Endothelial cell (in vitro differentiated cells): ENCODE measurements at regions not wholly inside any gene's neighbourhood (a gene's known extent, or its start where the extent isn't known, plus 50 kb on each side); places are given as distances from the start of the nearest gene placed in this dataset.

ENCODE experiments used
- DNase-seq: peaks from one replicate; pipeline ENCODE4 v3.0.0; 2021; ENCODE audit warnings: low spot score
- H3K27ac Mint-ChIP-seq: one replicate; pipeline ENCODE4 v1.8.0; 2021; ENCODE audit warnings: mixed read lengths, inconsistent platforms; ENCODE audit not compliant: unreplicated experiment
- H3K27me3 Mint-ChIP-seq: one replicate; pipeline ENCODE4 v1.8.0; 2021; ENCODE audit warnings: mild to moderate bottlenecking, moderate library complexity, mixed read lengths, inconsistent platforms; ENCODE audit not compliant: unreplicated experiment
- H3K36me3 Mint-ChIP-seq: one replicate; pipeline ENCODE4 v1.8.0; 2021; ENCODE audit warnings: mild to moderate bottlenecking, low read depth, mixed read lengths, inconsistent platforms; ENCODE audit not compliant: unreplicated experiment
- H3K4me1 Mint-ChIP-seq: one replicate; pipeline ENCODE4 v1.8.0; 2021; ENCODE audit warnings: mild to moderate bottlenecking, mixed read lengths, inconsistent platforms; ENCODE audit not compliant: unreplicated experiment
- H3K4me3 Mint-ChIP-seq: one replicate; pipeline ENCODE4 v1.8.0; 2021; ENCODE audit warnings: mild to moderate bottlenecking, mixed read lengths, inconsistent platforms; ENCODE audit not compliant: unreplicated experiment
- H3K9me3 Mint-ChIP-seq: one replicate; pipeline ENCODE4 v1.8.0; 2021; ENCODE audit warnings: mixed read lengths, inconsistent platforms; ENCODE audit not compliant: unreplicated experiment
- TF ChIP-seq, protein P1 (sequence below): fragments of 200-600 bp; sonication (generic); IDR thresholded peaks from one replicate; pipeline ENCODE4 v1.5.0; 2021; ENCODE audit warnings: antibody characterized with exemption; ENCODE audit not compliant: unreplicated experiment

DNA sequence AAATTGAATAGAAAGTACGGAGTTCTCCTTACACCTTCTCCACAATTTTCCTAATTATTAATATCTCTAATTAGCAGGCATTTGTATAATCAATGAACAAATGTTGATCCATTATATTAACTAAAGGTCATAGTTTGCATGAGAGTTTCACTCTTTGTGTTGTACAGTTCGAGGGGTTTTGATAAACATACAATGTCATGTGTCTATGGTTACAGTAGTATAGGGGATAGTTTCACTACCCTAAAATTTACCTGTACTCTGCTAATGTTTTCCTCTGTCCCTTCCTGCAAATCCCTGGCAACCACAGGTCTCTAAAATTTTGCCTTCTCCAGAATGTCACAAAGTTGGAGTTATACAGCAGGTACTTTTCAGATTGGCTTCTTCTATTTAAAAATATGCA lies 1199.8 kb upstream of the GJE1 start:
- DNase-seq = no peak
- Mint-ChIP-seq H3K4me1 (no peaks in the 10 kb centered on the region), H3K27me3 (no peaks in the 10 kb centered on the region), H3K27ac (no peak overlapping the region), H3K36me3 (no peaks in the 10 kb centered on the region), H3K9me3 (no peaks in the 10 kb centered on the region), H3K4me3 (no peak overlapping the region)
- TF ChIP-seq, protein P1, sequence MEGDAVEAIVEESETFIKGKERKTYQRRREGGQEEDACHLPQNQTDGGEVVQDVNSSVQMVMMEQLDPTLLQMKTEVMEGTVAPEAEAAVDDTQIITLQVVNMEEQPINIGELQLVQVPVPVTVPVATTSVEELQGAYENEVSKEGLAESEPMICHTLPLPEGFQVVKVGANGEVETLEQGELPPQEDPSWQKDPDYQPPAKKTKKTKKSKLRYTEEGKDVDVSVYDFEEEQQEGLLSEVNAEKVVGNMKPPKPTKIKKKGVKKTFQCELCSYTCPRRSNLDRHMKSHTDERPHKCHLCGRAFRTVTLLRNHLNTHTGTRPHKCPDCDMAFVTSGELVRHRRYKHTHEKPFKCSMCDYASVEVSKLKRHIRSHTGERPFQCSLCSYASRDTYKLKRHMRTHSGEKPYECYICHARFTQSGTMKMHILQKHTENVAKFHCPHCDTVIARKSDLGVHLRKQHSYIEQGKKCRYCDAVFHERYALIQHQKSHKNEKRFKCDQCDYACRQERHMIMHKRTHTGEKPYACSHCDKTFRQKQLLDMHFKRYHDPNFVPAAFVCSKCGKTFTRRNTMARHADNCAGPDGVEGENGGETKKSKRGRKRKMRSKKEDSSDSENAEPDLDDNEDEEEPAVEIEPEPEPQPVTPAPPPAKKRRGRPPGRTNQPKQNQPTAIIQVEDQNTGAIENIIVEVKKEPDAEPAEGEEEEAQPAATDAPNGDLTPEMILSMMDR = no peak

GRCh38 chr6:140931581-140931980 lies 1201.1 kb upstream of the GJE1 start:
- Mint-ChIP-seq H3K27ac (no peak overlapping the region), H3K4me3 (no peak overlapping the region), H3K9me3 (no peaks in the 10 kb centered on the region), H3K36me3 (no peaks in the 10 kb centered on the region), H3K27me3 (no peaks in the 10 kb centered on the region), H3K4me1 (no peaks in the 10 kb centered on the region)
- no peak for DNase-seq
- TF ChIP-seq, protein P1 = no peak

DNA sequence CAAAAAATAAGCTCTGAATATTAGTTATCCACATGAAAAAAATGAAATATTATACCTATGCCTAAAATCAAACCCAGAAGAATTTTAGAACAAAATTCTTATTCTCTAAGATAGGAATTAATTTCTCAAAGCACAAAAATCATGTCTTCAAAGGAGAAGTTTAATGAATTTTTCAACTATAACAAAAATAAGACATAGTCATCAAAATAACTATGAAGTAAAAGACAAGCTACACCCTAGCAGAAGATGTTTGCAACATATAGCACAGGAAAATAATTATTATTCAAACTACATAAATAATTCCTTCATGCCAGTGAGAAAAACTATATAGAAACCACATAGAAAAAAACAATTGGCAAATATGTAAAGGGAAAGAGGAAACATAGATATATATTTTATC lies 1203.6 kb upstream of the GJE1 start:
- Mint-ChIP-seq H3K4me1 (no peaks in the 10 kb centered on the region), H3K9me3 (no peaks in the 10 kb centered on the region), H3K27me3 (no peaks in the 10 kb centered on the region), H3K27ac (no peak overlapping the region), H3K36me3 (no peaks in the 10 kb centered on the region), H3K4me3 (no peak overlapping the region)
- no peak for DNase-seq
- TF ChIP-seq, protein P1 = no peak

GRCh38 chr6:140923048-140923447 lies 1209.7 kb upstream of the GJE1 start:
- Mint-ChIP-seq H3K27me3 (no peaks in the 10 kb centered on the region), H3K9me3 (no peaks in the 10 kb centered on the region), H3K36me3 (no peaks in the 10 kb centered on the region), H3K27ac (no peak overlapping the region), H3K4me1 (no peaks in the 10 kb centered on the region), H3K4me3 (no peak overlapping the region)
- TF ChIP-seq, protein P1 = no peak
- no peak for DNase-seq

DNA sequence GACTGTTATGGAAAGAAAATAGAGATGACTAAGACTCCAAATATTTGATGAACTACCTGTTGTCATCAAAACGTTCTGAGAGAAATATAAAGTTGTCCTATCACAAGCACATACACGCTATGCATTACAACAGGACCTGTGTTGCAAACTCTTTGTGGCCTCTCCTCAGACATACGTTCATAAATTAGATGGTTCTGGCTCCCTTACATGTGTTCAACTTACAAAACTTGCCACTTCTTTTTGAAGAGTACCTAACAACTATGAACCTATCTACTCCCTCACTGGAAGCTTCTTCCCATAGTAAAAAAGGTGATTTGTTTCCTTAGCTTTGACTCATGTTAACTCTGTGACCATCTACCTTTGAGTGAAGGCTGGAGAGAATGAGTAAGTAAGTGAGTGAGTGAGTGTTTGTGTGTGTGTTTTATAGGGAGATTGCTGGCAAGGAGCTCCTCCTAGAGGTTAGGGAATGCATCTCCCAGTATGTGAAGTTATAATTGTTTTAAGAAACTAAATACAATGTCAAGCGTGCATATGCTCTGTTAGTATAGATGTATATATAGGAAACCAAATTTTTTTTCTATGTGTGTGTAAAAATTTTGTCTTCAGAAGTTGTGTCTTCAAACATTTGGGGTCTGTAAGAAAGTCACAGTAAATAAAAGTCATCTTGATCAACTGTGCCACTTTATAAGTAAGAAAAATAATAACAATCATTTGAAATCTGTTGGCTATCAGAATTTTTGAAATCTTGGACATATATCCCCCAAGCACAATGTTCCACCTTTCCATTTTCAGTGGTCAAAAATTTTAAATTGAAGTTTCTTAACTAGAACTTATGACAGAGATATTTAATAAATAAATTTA lies 1211.1 kb upstream of the GJE1 start:
- TF ChIP-seq, protein P1 = no peak
- H3K27me3 Mint-ChIP-seq = no peaks in the 10 kb centered on the region
- no peaks in the 10 kb centered on the region for H3K9me3 Mint-ChIP-seq
- H3K4me3 Mint-ChIP-seq = no peak overlapping the region
- H3K4me1 Mint-ChIP-seq = no peaks in the 10 kb centered on the region
- H3K36me3 Mint-ChIP-seq = no peaks in the 10 kb centered on the region
- DNase-seq = peak; percentile 27
- no peak overlapping the region for H3K27ac Mint-ChIP-seq
